ENCODE measurements at regions not wholly inside any gene's neighbourhood (a gene's known extent, or its start where the extent isn't known, plus 50 kb on each side); places are given as distances from the start of the nearest gene placed in this dataset.

- Histone ChIP-seq H3K4me1 (ENCODE audit: insufficient read depth) (peaks cover 8% of the 10 kb centered on the region; the same call in 1 of the 2 replicates), H3K79me2 (replicated peaks; ENCODE audit: insufficient read depth) (no peaks in the 10 kb centered on the region), H3F3A (replicated peaks; ENCODE audit: low read depth) (no peaks in the 10 kb centered on the region), H2AFZ (peak overlapping the region; percentile 63), H4K20me1 (replicated peaks; ENCODE audit: insufficient read depth) (no peaks in the 10 kb centered on the region), H3K4me2 (no peak overlapping the region), H3K27me3 (ENCODE audit: insufficient read depth) (no peaks in the 10 kb centered on the region), H3K4me3 (no peak overlapping the region), H3K36me3 (ENCODE audit: insufficient read depth) (no peaks in the 10 kb centered on the region), H3K27ac (ENCODE audit: low read depth) (no peak overlapping the region), H3K9me2 (ENCODE audit: insufficient read depth) (no peaks in the 10 kb centered on the region; the same call in 1 of the 2 replicates)
- Mint-ChIP-seq H3K9me3 (no peaks in the 10 kb centered on the region), H3K27ac (no peak overlapping the region), H3K4me1 (peaks cover 15% of the 10 kb centered on the region), H3K4me3 (no peak overlapping the region), H3K36me3 (ENCODE audit: low read depth) (no peaks in the 10 kb centered on the region), H3K27me3 (ENCODE audit: insufficient read depth, low read depth, poor library complexity) (peaks cover 2% of the 10 kb centered on the region)
- TF ChIP-seq ZNF462 (CRISPR knock-in tag; IDR thresholded peaks at IDR 0.05) = no peak
- TF ChIP-seq ZNF331 (CRISPR knock-in tag; IDR thresholded peaks at IDR 0.05; ENCODE audit: low read depth) = no peak
- TF ChIP-seq EZH2 (IDR thresholded peaks at IDR 0.05; ENCODE audit: low read depth, unreplicated experiment) = no peak
- TF ChIP-seq CTCF (conservative IDR thresholded peaks at IDR 0.05; ENCODE audit: low read depth in 2 of 2) = no peak
- TF ChIP-seq EZH2phosphoT487 (IDR thresholded peaks at IDR 0.05; ENCODE audit: unreplicated experiment) = no peak
- DNase-seq (ENCODE audit: low spot score) = no peak
- no peak for ATAC-seq
Observed at GRCh38 chr1:209113521-209113920, 470.0 kb upstream of the CAMK1G start.

Measured in GM23338 (cell line).